GM13977 (cell line): ENCODE measurements at regions not wholly inside any gene's neighbourhood (a gene's known extent, or its start where the extent isn't known, plus 50 kb on each side); places are given as distances from the start of the nearest gene placed in this dataset.

ENCODE experiments used
- DNase-seq: peaks from one replicate; pipeline ENCODE4 v3.0.0; 2012; ENCODE audit warnings: low spot score
- in situ Hi-C: fragments of 300-500 bp; cut with MboI; formaldehyde crosslinking; loops from one replicate; pipeline ENCODE4 v1.12.0; 2022; ENCODE audit warnings: low sequenced_read_pairs, low pct_unique_long_range_greater_than_20kb, mixed read lengths, inconsistent platforms; ENCODE audit not compliant: unreplicated experiment
- TF ChIP-seq, protein P1 (sequence below): IDR thresholded peaks from 2 replicates; pipeline ENCODE4 v1.5.1; 2012; ENCODE audit warnings: mild to moderate bottlenecking, control low read depth; ENCODE audit not compliant: insufficient read depth; ENCODE audit errors: extremely low read depth, missing control alignments

GRCh38 chr1:22291057-22291456, 148.2 kb upstream of the WNT4 start:
- in situ Hi-C loops = no loop called here
- TF ChIP-seq, protein P1, sequence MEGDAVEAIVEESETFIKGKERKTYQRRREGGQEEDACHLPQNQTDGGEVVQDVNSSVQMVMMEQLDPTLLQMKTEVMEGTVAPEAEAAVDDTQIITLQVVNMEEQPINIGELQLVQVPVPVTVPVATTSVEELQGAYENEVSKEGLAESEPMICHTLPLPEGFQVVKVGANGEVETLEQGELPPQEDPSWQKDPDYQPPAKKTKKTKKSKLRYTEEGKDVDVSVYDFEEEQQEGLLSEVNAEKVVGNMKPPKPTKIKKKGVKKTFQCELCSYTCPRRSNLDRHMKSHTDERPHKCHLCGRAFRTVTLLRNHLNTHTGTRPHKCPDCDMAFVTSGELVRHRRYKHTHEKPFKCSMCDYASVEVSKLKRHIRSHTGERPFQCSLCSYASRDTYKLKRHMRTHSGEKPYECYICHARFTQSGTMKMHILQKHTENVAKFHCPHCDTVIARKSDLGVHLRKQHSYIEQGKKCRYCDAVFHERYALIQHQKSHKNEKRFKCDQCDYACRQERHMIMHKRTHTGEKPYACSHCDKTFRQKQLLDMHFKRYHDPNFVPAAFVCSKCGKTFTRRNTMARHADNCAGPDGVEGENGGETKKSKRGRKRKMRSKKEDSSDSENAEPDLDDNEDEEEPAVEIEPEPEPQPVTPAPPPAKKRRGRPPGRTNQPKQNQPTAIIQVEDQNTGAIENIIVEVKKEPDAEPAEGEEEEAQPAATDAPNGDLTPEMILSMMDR = no peak
- no peak for DNase-seq

- in situ Hi-C loops = no loop called here
- TF ChIP-seq, protein P1 = no peak
- no peak for DNase-seq
Observed at GRCh38 chr1:22291494-22291893, 148.6 kb upstream of the WNT4 start.

GRCh38 chr1:22292011-22292788, 149.3 kb upstream of the WNT4 start:
- TF ChIP-seq, protein P1 = no peak
- in situ Hi-C loops = no loop called here
- no peak for DNase-seq

- TF ChIP-seq, protein P1 = no peak
- no peak for DNase-seq
- in situ Hi-C loops = no loop called here
Observed at GRCh38 chr1:22295396-22295795, 152.5 kb upstream of the WNT4 start.

DNA sequence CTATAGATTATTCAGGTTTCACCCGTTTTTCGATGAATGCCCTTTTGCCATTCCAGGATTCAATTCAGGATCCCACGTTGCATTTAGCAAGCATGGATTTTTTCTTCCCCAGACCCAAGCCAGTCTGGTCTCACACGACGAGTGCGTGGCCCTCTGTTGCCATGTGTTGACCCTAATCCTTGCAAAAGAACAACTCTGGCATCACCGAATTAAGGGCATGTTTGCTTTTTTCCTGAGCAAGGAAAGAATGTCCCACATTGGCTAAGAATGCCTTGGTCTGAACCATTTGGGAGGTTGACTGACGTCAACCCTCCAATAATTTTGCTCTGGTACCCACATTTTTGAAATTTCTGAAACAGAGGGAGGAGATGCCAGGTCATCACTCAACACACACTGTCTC, 153.0 kb upstream of the WNT4 start:
- TF ChIP-seq, protein P1 = no peak
- in situ Hi-C loops = no loop called here
- no peak for DNase-seq

DNA sequence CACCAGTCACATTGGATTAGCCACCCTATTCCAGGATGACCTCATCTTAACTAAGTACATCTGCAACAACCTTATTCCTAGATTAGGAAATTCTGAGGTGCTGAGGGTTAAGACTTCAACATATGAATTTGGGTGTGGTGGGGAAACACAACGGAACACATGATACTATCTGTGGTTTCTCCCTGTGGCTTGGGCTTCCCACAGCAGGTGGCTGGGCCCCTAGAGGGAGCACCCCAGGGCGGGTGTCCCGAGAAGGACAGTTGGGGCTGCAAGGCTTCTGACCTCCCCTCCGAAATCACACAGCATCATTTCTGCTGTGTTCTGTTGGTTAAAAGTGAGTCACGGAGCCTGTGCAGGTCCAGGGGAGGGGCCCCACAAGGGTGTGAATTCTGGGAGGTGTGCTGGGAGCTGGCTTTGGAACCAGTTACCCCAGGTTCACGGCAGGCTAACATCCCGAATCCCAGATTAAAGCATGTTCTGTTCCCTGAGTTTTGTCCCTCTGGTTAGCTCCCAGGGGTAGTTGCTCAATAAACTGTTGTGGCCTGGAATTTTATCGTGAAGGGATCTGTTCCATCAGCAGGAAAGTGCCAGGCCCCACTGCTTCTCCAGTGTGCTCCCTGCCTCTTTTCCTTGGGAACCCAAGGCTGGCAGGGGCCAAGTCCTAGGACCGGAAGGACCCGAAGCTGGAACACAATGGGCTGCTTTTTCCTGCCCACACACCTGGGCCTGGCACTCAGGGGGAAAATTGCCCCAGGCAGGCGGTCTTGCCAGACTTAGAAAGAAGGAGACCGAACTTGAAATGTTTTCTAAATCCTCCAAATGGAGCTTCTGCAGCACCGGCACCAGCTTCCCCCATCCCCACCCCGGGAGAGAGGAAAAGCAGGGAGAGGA, 154.0 kb upstream of the WNT4 start:
- in situ Hi-C loops = no loop called here
- no peak for DNase-seq
- TF ChIP-seq, protein P1 = no peak
